Fibroblast of the aortic adventitia (primary cell): ENCODE measurements at regions not wholly inside any gene's neighbourhood (a gene's known extent, or its start where the extent isn't known, plus 50 kb on each side); places are given as distances from the start of the nearest gene placed in this dataset.

Source experiments
- DNase-seq: peaks from one replicate; pipeline ENCODE4 v3.0.0-alpha.2; 2010; ENCODE audit warnings: low read depth
- H3K4me3 ChIP-seq: 2 replicates; pipeline ENCODE4 v1.5.1; 2011; ENCODE audit warnings: low read depth, mild to moderate bottlenecking, control low read depth, low read length, moderate library complexity
- CTCF ChIP-seq: IDR thresholded peaks from 2 replicates; pipeline ENCODE4 v1.5.1; 2011; ENCODE audit warnings: mild to moderate bottlenecking, low read length, control low read depth, inconsistent platforms; ENCODE audit not compliant: insufficient read depth

- no peak for TF ChIP-seq CTCF
- H3K4me3 ChIP-seq: no peak overlapping the region
- DNase-seq: peak; percentile 22
These were observed 180.1 kb downstream of the ZBTB18 start for GRCh38 chr1:244231193-244231571.

GRCh38 chr1:244231572-244232315, 180.7 kb downstream of the ZBTB18 start:
- peak overlapping the region; percentile 5 for H3K4me3 ChIP-seq
- DNase-seq: peak; percentile 22
- no peak for TF ChIP-seq CTCF

GRCh38 chr1:244234009-244234643, 183.0 kb downstream of the ZBTB18 start:
- H3K4me3 ChIP-seq: no peak overlapping the region
- no peak for TF ChIP-seq CTCF
- DNase-seq: no peak

GRCh38 chr1:244235157-244235556, 184.1 kb downstream of the ZBTB18 start:
- TF ChIP-seq CTCF: no peak
- DNase-seq: peak; percentile 8

GRCh38 chr1:244236101-244236500, 185.0 kb downstream of the ZBTB18 start:
- H3K4me3 ChIP-seq: no peak overlapping the region
- DNase-seq: no peak
- no peak for TF ChIP-seq CTCF

More at GRCh38 chr1:244235157-244235556, 184.1 kb downstream of the ZBTB18 start:
- H3K4me3 ChIP-seq: no peak overlapping the region

GRCh38 chr1:244236721-244237120, 185.6 kb downstream of the ZBTB18 start:
- no peak for TF ChIP-seq CTCF
- DNase-seq: no peak
- H3K4me3 ChIP-seq: no peak overlapping the region
